DOHH2 (cell line): ENCODE measurements at regions not wholly inside any gene's neighbourhood (a gene's known extent, or its start where the extent isn't known, plus 50 kb on each side); places are given as distances from the start of the nearest gene placed in this dataset.

Experiments
- H3F3A ChIP-seq: fragments of 200-600 bp; sonication (generic), shearing (Covaris generic); 2 replicates; pipeline ENCODE4 v1.6.0; 2016; ENCODE audit warnings: antibody characterized with exemption, mild to moderate bottlenecking; ENCODE audit not compliant: control insufficient read depth, insufficient read depth
- H3K27ac ChIP-seq: fragments of 200-600 bp; sonication (generic); 2 replicates; pipeline ENCODE4 v1.5.1; 2014; ENCODE audit warnings: low read depth, mild to moderate bottlenecking, low read length, moderate library complexity
- H3K27me3 ChIP-seq: fragments of 200-600 bp; sonication (generic); 2 replicates; pipeline ENCODE4 v1.6.1; 2014; ENCODE audit warnings: mild to moderate bottlenecking, low read length, mixed read lengths; ENCODE audit not compliant: control insufficient read depth
- H3K36me3 ChIP-seq: fragments of 200-600 bp; sonication (generic); 2 replicates; pipeline ENCODE4 v1.6.1; 2014; ENCODE audit warnings: mild to moderate bottlenecking, low read length, moderate library complexity, mixed read lengths; ENCODE audit not compliant: control insufficient read depth
- H3K4me1 ChIP-seq: fragments of 200-600 bp; sonication (generic); 2 replicates; pipeline ENCODE4 v1.6.1; 2014; ENCODE audit warnings: mild to moderate bottlenecking, low read length, mixed read lengths; ENCODE audit not compliant: control insufficient read depth
- H3K4me2 ChIP-seq: fragments of 200-600 bp; sonication (generic); 2 replicates; pipeline ENCODE4 v1.6.0; 2014; ENCODE audit warnings: mild to moderate bottlenecking, low read length, moderate library complexity
- H3K4me3 ChIP-seq: fragments of 200-600 bp; sonication (generic); 2 replicates; pipeline ENCODE4 v1.5.1; 2014; ENCODE audit warnings: mild to moderate bottlenecking, low read length, mixed read lengths
- H3K79me2 ChIP-seq: fragments of 200-600 bp; sonication (generic); 2 replicates; pipeline ENCODE4 v1.6.1; 2014; ENCODE audit warnings: mild to moderate bottlenecking, low read length, mixed read lengths; ENCODE audit not compliant: control insufficient read depth
- H3K9me2 ChIP-seq: fragments of 200-600 bp; sonication (generic); replicated peaks from 2 replicates; pipeline ENCODE4 v1.6.1; 2014; ENCODE audit warnings: mild to moderate bottlenecking, low read length, mixed read lengths; ENCODE audit not compliant: control insufficient read depth
- H3K9me3 ChIP-seq: fragments of 200-600 bp; sonication (generic); 2 replicates; pipeline ENCODE4 v1.6.1; 2014; ENCODE audit warnings: antibody characterized with exemption, low read length, mixed read lengths; ENCODE audit not compliant: control insufficient read depth, insufficient read depth
- H4K20me1 ChIP-seq: fragments of 200-600 bp; sonication (generic); 2 replicates; pipeline ENCODE4 v1.6.0; 2014; ENCODE audit warnings: low read depth, mild to moderate bottlenecking, antibody characterized with exemption, low read length, moderate library complexity; ENCODE audit not compliant: control insufficient read depth, insufficient read depth
- CTCF ChIP-seq: fragments of 200-600 bp; sonication (generic); IDR thresholded peaks from one replicate; pipeline ENCODE4 v1.5.1; 2014; ENCODE audit warnings: antibody characterized with exemption, mild to moderate bottlenecking, low read depth, low read length; ENCODE audit not compliant: poor library complexity, severe bottlenecking
- EZH2phosphoT487 ChIP-seq: fragments of 200-600 bp; sonication (generic); IDR thresholded peaks from 2 replicates; pipeline ENCODE4 v1.6.1; 2017; ENCODE audit warnings: borderline replicate concordance, mild to moderate bottlenecking, antibody characterized with exemption, low read length, moderate library complexity, mixed read lengths

DNA sequence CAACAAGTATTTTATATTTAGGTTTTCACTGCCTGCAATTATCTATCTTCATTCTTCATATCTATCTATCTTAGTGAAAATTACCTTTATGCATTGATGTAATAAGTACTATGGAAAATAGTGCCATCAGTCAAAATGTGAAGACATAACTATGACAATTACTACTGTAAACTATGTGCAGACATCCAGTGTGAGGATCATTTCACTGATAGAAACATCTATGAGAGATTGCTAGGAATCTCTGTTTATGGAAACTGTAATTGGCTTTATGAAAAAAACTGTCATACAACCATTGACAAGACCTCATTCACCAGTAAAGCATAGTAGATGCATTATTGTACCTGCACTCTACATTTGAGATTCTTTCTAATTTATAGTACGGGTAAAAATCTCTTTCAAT lies 401.0 kb downstream of the PMP22 start:
- Histone ChIP-seq H3K4me2 (no peak overlapping the region), H3K27me3 (no peaks in the 10 kb centered on the region), H3K27ac (no peak overlapping the region), H4K20me1 (no peaks in the 10 kb centered on the region), H3K9me2 (no peaks in the 10 kb centered on the region), H3K4me1 (no peaks in the 10 kb centered on the region), H3K9me3 (no peaks in the 10 kb centered on the region), H3F3A (no peaks in the 10 kb centered on the region), H3K4me3 (no peak overlapping the region), H3K36me3 (no peaks in the 10 kb centered on the region), H3K79me2 (no peaks in the 10 kb centered on the region)
- TF ChIP-seq EZH2phosphoT487: no peak
- TF ChIP-seq CTCF: no peak

- Histone ChIP-seq H3K27ac (no peak overlapping the region), H3K9me2 (no peaks in the 10 kb centered on the region), H4K20me1 (no peaks in the 10 kb centered on the region), H3K9me3 (no peaks in the 10 kb centered on the region), H3F3A (no peaks in the 10 kb centered on the region), H3K27me3 (no peaks in the 10 kb centered on the region), H3K4me2 (no peak overlapping the region), H3K4me3 (no peak overlapping the region), H3K79me2 (no peaks in the 10 kb centered on the region), H3K4me1 (no peaks in the 10 kb centered on the region), H3K36me3 (no peaks in the 10 kb centered on the region)
- no peak for TF ChIP-seq CTCF
- TF ChIP-seq EZH2phosphoT487: no peak
These were observed 405.6 kb downstream of the PMP22 start for GRCh38 chr17:14859542-14859941.

- Histone ChIP-seq H3F3A (no peaks in the 10 kb centered on the region), H4K20me1 (no peaks in the 10 kb centered on the region), H3K9me2 (no peaks in the 10 kb centered on the region), H3K4me1 (no peaks in the 10 kb centered on the region), H3K4me2 (no peak overlapping the region), H3K9me3 (no peaks in the 10 kb centered on the region), H3K4me3 (no peak overlapping the region), H3K79me2 (no peaks in the 10 kb centered on the region), H3K36me3 (no peaks in the 10 kb centered on the region), H3K27ac (no peak overlapping the region), H3K27me3 (no peaks in the 10 kb centered on the region)
- no peak for TF ChIP-seq EZH2phosphoT487
- no peak for TF ChIP-seq CTCF
These were observed 408.9 kb downstream of the PMP22 start for GRCh38 chr17:14856176-14856575.

DNA sequence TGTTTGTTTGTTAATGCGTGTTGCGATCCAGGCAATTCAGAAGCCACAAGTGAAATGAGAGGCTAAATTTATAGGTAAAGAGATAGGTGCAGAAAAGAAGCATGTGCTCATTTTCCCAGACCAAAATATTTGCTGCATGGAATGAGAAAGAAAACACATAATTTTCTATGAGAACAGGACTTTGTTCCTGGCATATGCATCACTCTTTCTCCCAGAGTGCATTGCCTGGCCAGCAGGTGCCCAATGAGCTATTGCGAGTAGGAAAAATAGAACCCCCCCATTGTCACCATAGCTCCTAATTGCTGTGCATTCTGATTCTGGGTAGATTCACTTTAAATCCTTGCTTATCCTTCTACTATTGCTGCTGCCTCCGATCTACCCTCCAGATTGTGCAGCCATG lies 410.4 kb downstream of the PMP22 start:
- H3K27ac ChIP-seq: no peak overlapping the region
- no peaks in the 10 kb centered on the region for H3K27me3 ChIP-seq
- no peaks in the 10 kb centered on the region for H4K20me1 ChIP-seq
- H3K36me3 ChIP-seq: no peaks in the 10 kb centered on the region
- no peak overlapping the region for H3K4me2 ChIP-seq
- H3F3A ChIP-seq: no peaks in the 10 kb centered on the region
- no peaks in the 10 kb centered on the region for H3K9me2 ChIP-seq
- H3K4me1 ChIP-seq: no peaks in the 10 kb centered on the region
- H3K79me2 ChIP-seq: no peaks in the 10 kb centered on the region
- no peak for TF ChIP-seq CTCF
- no peak for TF ChIP-seq EZH2phosphoT487
- H3K9me3 ChIP-seq: no peaks in the 10 kb centered on the region
- no peak overlapping the region for H3K4me3 ChIP-seq
